Endodermal cell (in vitro differentiated cells): ENCODE measurements at regions not wholly inside any gene's neighbourhood (a gene's known extent, or its start where the extent isn't known, plus 50 kb on each side); places are given as distances from the start of the nearest gene placed in this dataset.
"Not testable (repeated sequence)": the region's sequence is repeated elsewhere in the genome, so short reads cannot be mapped to it uniquely, and the experiment has no call there.

Experiments used
- DNase-seq: peaks from one replicate; pipeline ENCODE4 v3.0.0-alpha.2; 2017
- H3K27ac ChIP-seq: 2 replicates; pipeline ENCODE4 v1.5.1; 2013; ENCODE audit warnings: mild to moderate bottlenecking, low read depth, low read length, moderate library complexity
- H3K27me3 ChIP-seq: 2 replicates; pipeline ENCODE4 v1.6.1; 2013; ENCODE audit warnings: mild to moderate bottlenecking, low read length, moderate library complexity; ENCODE audit not compliant: insufficient read depth, control insufficient read depth, poor library complexity, severe bottlenecking
- H3K36me3 ChIP-seq: 2 replicates; pipeline ENCODE4 v1.7.0; 2013; ENCODE audit warnings: mild to moderate bottlenecking, low read length, moderate library complexity; ENCODE audit not compliant: control insufficient read depth, insufficient read depth
- H3K4me1 ChIP-seq: one replicate; pipeline ENCODE4 v1.7.0; 2013; ENCODE audit warnings: low read length; ENCODE audit not compliant: control insufficient read depth, insufficient read depth
- H3K4me3 ChIP-seq: 2 replicates; pipeline ENCODE4 v1.5.1; 2013; ENCODE audit warnings: mild to moderate bottlenecking, low read length, moderate library complexity
- H3K9ac ChIP-seq: 2 replicates; pipeline ENCODE4 v1.6.1; 2013; ENCODE audit warnings: mild to moderate bottlenecking, low read length, moderate library complexity; ENCODE audit not compliant: poor library complexity, severe bottlenecking; ENCODE audit errors: extremely low read depth
- H3K9me3 ChIP-seq: 2 replicates; pipeline ENCODE4 v1.6.1; 2013; ENCODE audit warnings: mild to moderate bottlenecking, low read length, moderate library complexity; ENCODE audit not compliant: control insufficient read depth
- H3K27ac Mint-ChIP-seq: 2 replicates; pipeline ENCODE4 v1.8.0; 2020; ENCODE audit warnings: mixed read lengths
- H3K27me3 Mint-ChIP-seq: 2 replicates; pipeline ENCODE4 v1.8.0; 2021; ENCODE audit warnings: mild to moderate bottlenecking, mixed read lengths; ENCODE audit not compliant: insufficient read depth
- H3K36me3 Mint-ChIP-seq: 2 replicates; pipeline ENCODE4 v1.8.0; 2020; ENCODE audit warnings: low read depth, mixed read lengths
- H3K4me1 Mint-ChIP-seq: 2 replicates; pipeline ENCODE4 v1.8.0; 2020; ENCODE audit warnings: mixed read lengths
- H3K4me3 Mint-ChIP-seq: 2 replicates; pipeline ENCODE4 v1.8.0; 2020; ENCODE audit warnings: mild to moderate bottlenecking, moderate library complexity, mixed read lengths
- H3K9me3 Mint-ChIP-seq: 2 replicates; pipeline ENCODE4 v1.8.0; 2020; ENCODE audit warnings: mild to moderate bottlenecking, mixed read lengths
- WGBS, 2 experiments: methylation state at CpG; one replicate each; pipeline versions ENCODE4 v1.1.5 to v1.1.7; 2013; ENCODE audit warnings: missing lambda C conversion rate in 2 of 2, mixed read lengths in 1 of 2; ENCODE audit not compliant: insufficient coverage in 1 of 2, insufficient read length in 1 of 2; 5-methylcytosine and 5-hydroxymethylcytosine counted together

DNA sequence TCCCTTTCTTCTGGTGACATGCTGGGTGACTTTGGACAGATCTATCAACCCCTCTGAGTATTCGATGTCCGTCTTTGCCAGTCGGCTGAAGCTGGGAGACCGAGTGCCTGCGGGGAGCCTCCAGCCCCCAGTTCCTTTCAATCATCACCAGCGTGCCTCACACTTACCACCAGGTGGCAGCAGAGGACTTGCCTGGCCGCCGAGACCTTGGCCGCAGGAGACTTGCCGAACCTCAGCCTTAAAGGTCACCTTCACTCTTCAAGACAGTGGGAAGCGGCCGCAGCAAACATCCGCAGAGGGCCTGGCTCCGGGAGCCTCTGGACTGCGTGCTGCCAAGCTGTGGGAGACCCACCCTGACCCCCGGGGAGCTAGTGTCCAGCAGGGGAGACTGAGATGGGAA is 3952.2 kb upstream of the TPTE start:
- not testable (repeated sequence) for DNase-seq, H3K4me3 Mint-ChIP-seq, H3K27ac Mint-ChIP-seq, H3K36me3 ChIP-seq, H3K27me3 Mint-ChIP-seq, H3K9ac ChIP-seq, H3K4me1 ChIP-seq, H3K9me3 ChIP-seq, H3K4me3 ChIP-seq, H3K9me3 Mint-ChIP-seq, H3K27ac ChIP-seq, H3K4me1 Mint-ChIP-seq, H3K27me3 ChIP-seq, H3K36me3 Mint-ChIP-seq
- no CpG with 5 or more reads among the region's 16 CpGs for WGBS, 2 experiments

DNA sequence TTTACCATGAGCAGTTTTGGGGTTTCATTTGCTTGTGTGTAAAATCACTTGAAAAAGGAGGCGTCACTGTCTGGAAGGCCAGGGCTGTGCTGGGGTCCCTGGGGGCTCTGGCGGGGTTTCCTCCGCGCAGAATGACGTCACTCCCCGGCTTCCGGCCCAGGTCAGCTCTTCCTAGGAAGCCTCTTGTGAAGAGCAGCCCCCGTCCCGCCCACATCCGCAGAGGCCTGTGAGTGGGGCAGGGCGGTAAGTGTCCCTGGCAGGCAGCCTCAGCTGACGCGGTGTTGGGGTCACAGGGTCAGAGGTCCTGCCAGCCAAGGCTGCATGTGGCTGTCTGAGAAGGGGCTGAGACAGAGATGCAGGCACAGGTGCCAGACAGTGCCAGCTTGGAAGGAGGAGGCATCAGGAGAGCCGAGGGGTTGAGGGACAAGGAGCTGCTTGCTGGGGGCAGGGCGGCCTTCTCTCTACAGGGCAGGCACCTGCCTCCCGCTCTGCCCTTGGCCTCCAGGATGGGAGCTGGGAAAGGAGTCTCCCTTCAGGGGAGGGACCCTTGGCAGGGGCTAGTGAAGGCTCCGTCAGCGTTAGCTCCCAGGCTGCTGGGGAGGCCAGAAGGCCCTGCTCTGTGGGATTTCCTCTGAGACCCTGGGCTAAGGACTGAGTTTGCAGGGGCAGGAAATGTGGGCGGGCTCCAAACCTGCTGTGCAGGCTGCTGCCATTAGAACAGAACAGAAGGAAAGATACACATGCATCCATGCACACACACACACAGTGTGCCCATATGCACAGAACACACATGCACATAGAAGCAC is 3951.6 kb upstream of the TPTE start:
- not testable (repeated sequence) for H3K27ac ChIP-seq, DNase-seq, H3K27me3 ChIP-seq, H3K4me1 ChIP-seq, H3K4me3 Mint-ChIP-seq, H3K9ac ChIP-seq, H3K4me3 ChIP-seq, H3K27ac Mint-ChIP-seq, H3K9me3 Mint-ChIP-seq, H3K36me3 ChIP-seq, H3K4me1 Mint-ChIP-seq, H3K9me3 ChIP-seq, H3K27me3 Mint-ChIP-seq, H3K36me3 Mint-ChIP-seq
- WGBS, 2 experiments: no CpG with 5 or more reads among the region's 19 CpGs

DNA sequence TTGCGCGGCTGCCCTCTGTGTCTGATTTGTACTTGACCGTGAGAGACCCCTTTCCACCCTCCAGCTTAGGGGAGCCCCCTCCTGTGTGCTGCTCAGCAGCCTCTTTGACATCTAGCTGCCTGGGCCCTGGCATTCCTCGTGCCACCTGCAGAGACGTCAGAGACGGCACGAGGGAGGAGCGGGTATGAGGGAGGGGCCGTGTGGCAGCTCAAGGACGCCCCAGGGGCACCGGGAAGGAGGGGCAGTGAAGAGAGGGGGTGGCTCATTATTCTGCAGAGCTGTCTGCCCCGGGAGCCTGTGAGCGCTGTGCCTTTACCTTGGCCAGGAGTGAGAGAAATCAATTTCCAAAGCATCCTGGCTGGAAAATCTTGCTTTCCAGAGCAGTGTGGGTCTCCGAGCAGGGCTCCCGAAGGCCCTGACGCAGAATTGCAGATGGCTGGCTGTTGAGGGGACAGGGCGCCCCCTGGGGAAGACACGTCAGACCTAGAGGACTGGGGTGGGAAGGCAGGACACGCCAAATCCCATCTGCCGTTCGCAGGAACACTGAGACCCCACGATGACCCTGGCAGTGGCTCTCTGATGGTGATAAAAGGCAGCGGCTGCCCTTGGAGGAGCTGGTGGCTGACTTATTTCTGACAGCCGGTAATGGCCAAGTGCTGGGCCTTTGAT is 3950.5 kb upstream of the TPTE start:
- DNase-seq, H3K27ac Mint-ChIP-seq, H3K27ac ChIP-seq, H3K27me3 ChIP-seq, H3K9me3 ChIP-seq, H3K27me3 Mint-ChIP-seq, H3K36me3 ChIP-seq, H3K9me3 Mint-ChIP-seq, H3K36me3 Mint-ChIP-seq, H3K4me1 Mint-ChIP-seq, H3K4me3 Mint-ChIP-seq, H3K9ac ChIP-seq, H3K4me3 ChIP-seq, H3K4me1 ChIP-seq: not testable (repeated sequence)
- no CpG with 5 or more reads among the region's 24 CpGs for WGBS, 2 experiments

DNA sequence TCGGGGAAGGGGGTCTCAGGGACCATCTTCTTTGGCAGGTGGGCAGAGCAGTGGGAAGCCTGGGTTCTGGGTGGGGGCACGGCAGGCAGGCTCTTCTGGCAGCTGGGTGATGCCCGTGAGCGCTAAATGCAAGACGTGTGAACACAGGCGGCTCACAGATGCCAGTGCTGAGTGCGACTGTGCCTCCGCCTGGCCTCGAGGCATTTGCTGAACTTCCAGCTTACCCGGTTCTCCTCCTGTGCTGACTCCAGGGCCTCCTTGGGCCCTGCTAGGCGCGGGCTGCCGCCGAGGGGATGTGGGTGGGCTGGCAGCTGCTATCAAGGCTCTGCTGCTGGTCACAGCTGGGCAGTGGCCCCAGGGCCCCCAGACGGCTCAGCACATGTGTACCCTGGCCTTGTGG is 3947.8 kb upstream of the TPTE start:
- H3K36me3 ChIP-seq, DNase-seq, H3K9me3 ChIP-seq, H3K4me3 ChIP-seq, H3K27ac Mint-ChIP-seq, H3K4me1 Mint-ChIP-seq, H3K36me3 Mint-ChIP-seq, H3K9ac ChIP-seq, H3K4me3 Mint-ChIP-seq, H3K27me3 ChIP-seq, H3K9me3 Mint-ChIP-seq, H3K27ac ChIP-seq, H3K4me1 ChIP-seq, H3K27me3 Mint-ChIP-seq: not testable (repeated sequence)
- no CpG with 5 or more reads among the region's 15 CpGs for WGBS, 2 experiments

DNA sequence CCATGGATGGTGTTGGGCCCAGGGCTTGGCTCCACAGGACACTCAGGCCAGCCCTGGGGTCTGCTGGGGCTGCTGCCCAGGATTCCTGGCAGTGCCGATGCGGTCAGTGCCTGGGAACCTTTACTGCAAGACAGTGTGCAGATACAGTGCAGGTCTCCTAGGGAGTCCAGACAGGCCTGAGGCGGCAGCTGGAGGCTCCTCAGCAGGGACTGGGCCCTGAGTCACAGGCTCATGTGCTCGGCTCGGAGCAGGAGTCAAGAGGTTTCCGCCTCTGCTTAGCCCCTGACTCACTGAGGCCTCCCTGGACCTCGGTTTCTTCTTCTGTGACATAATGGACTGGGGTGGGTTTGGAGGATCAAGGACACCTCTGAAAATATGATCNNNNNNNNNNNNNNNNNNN is 3941.6 kb upstream of the TPTE start:
- not testable (repeated sequence) for H3K27ac Mint-ChIP-seq, DNase-seq
- no CpG with 5 or more reads among the region's 7 CpGs for WGBS, 2 experiments

More for the DNA sequence above, 3941.6 kb upstream of the TPTE start:
- not testable (repeated sequence) for H3K9me3 Mint-ChIP-seq, H3K27ac ChIP-seq, H3K9ac ChIP-seq, H3K27me3 Mint-ChIP-seq, H3K4me3 ChIP-seq, H3K36me3 ChIP-seq, H3K36me3 Mint-ChIP-seq, H3K4me1 Mint-ChIP-seq, H3K4me3 Mint-ChIP-seq, H3K4me1 ChIP-seq, H3K27me3 ChIP-seq, H3K9me3 ChIP-seq
